CD4-positive, alpha-beta T cell treated with Interleukin-15 for 1 hour (primary cell): ENCODE measurements at regions not wholly inside any gene's neighbourhood (a gene's known extent, or its start where the extent isn't known, plus 50 kb on each side); places are given as distances from the start of the nearest gene placed in this dataset.

Experiments used
- DNase-seq: peaks from one replicate; pipeline ENCODE4 v3.0.0-alpha.2; 2020

- DNase-seq = no peak
Measured at GRCh38 chr5:67283275-67283987, 86.8 kb upstream of the CD180 start.

DNA sequence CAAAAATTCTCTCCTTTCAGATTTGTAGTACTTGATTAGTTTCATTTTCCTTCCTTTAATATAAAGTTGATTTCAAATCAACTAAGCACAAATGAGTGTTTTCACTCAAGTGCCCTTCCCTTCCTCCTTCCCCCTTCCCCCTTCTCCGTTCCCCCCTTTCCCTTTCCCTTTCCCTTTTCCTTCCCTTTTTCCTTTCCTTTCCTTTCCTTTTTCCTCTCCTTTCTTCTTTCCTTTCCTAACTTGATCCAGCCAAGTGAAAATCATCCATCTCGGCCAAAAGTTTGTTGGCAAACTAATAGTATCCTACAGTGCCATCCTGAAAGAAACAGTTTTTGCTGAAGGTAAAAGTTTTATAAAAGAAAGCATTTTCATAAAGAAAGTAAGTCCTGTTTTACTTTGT, 85.3 kb upstream of the CD180 start:
- DNase-seq = no peak

DNA sequence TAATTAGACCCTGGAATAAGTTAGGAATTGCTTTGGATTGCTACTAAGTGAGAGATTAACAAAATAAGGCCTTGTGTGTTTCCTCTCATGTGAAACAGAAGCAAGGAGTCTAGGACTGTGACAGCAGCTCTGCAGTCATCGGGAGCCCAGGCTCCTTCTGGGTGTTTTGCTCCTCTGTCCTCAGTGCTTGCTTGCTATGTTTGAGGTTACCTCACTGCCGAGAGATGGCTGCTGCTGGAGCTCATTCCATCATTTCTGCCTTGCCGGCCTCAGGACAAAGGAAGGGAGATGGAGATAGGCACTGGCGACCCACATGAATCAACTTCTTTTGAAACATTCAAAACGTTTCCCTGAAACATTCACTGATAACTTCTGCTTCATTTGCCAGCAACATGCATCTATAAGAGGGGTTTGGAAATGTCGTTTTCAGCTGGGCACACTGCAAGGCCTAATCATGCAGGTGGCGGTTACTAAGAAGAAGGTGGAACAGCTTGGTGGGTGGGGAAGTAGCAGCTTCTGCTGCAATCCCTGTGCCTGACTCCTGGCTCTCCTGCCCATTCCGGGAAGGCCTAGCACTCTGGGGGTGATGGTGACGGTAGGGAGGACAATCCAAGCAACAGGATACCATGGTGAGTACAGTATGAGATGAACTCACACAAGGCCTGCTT, 77.2 kb upstream of the CD180 start:
- DNase-seq = no peak

- no peak for DNase-seq
Measured at GRCh38 chr5:67272453-67273130, 76.0 kb upstream of the CD180 start.

DNA sequence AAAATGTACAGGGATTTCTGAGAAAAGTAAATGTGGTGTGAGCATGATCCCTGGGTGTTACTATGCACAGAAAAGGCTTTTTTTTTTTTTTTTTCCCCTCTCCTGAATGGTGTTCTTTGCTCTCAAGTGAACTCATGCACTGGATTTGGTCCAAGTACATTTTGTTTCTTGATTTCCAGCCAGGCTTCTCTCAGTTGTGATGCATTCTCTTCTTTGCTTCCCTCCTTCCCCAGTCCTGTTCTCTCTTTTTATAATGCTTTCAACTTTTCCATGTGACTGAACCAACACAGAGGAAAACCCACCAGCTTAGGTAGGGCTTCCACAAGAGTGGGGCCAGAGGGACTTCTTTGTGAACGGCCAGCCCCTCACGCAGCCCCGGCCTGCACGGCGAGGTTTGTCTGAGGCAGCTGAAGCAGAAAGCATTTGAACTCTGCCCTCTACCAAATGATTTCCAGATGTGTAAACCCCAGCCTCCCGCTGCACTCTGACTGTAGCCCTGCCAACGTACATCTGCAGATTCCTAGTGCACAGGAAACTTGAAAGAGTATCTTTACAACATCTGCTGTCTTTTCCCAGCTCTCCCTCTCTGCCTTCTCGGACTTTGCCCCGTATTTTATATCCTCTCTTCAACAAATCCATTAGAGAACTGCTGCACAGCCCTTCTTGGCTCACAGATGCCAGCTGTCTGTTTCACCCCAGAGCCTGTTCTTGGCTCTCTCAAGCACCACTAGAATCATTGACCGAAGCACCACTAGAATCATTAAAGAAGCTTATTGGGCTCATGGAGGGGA, 71.8 kb upstream of the CD180 start:
- no peak for DNase-seq

DNA sequence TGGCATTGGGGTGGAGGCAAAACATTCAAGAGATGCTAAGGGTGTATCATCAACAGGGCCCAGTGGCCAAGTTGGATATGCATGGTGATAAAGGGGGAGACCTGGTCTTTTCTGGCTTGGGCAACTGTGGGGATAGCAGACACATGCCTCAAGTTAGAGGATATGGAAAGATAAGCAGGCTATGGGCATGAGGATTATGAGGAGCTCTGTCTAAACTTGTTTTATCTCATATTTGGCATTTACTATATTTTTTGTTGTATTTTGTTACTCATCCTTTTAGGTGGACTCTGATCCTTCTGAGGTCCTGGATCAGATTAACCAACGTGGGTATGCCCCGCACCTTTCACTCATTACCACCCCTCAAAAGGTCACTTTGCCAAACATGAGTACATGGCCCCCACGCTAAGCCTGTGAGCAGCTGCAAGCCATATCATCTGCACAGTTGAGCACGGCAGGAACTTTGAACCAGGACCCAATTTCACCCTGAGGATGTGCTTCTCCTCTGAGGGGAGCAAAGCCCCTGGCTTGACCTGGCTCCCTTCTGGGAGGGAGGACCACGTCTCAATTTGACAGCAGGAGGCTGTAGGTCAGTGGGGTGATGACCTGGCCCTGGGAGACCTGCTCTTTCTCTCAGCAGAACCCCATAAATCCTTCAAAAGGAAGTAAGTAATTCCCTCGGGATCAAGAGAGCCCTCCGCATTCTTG, 71.1 kb upstream of the CD180 start:
- no peak for DNase-seq

DNA sequence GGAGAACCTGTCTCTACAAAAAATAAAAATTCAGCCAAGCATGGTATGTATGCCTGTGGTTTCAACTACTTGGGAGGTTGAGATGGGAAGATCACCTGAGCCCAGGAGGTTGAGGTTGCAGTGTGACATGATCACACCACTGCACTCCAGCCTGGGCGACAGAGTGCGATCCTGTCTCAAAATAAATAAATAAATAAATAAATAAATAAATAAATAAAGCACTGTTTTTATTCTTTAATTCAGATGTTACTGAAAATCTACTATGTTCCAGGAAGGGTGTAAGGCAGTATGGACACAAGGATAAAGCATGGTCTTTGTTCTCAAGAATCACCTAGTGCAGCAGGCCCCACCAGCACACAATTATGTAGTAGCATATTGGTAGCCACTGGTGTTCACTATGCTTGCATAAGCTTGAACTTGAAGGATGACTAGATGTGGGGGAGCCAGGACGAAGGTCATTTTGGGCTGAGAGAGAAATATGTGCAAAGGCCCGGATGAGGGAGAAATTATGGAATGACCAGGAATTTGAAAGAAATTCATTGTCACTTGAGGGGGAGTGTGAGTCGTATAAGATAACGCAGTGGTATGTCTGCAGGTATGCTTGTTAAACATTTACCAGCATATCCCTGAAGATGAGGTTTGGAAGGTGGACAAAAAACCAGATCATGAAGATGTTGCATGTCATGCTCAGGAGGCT, 70.2 kb upstream of the CD180 start:
- DNase-seq = no peak

GRCh38 chr5:67265951-67266350, 69.4 kb upstream of the CD180 start:
- no peak for DNase-seq

DNA sequence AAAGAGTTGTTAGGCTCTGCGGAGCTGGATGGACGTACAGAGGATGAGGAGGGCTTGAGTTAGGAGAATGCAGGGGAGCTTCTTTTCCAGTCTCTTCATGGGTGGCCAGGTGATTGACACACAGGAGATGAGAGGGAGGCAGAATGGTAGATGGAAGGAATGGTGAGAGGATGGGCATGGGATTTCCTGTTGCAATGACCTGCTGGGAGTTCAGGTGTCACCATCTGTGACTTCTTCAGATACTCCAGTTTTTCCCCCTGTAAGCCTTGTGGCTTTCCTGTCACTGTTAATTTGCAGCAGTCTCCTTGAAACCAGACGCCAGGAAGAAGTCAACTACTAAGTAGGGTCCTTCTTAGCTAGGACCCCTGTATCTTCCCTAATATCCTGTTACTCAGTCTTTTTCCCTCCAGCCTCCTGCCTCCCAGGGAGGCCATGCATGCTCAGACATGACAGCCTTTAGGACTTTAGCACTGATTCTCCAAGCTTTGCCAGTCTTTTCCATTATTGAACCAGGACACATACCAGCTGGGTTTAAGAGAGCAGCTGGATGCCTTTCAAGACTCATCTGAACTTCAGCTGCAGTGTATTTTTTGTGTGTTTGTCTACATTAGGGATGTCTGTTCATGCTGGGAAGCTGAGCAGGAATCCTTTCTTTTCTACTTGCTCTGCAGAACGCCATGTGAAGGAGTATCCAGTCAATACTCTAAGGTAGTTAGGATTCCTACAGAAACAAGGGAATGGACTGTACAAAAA, 67.2 kb upstream of the CD180 start:
- DNase-seq = no peak

DNA sequence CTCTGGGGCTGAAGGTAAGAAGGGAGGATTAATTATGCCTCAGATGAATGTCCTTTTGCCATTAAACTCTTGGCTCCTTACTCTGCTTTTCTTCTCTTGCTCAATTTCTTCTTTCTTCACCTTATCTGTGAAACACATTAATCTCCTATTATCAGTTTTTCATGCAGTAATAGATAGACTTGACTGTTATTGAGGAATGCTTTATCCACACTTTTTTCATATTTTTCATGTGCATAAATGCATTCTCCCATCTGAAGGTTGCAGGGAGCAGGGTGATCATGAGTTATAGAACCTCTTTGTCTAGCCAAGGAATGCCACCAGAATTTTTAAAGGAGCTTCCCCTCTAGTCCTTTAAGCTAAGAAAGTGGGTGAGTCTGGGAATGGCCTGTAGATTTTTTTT, 66.4 kb upstream of the CD180 start:
- no peak for DNase-seq

DNA sequence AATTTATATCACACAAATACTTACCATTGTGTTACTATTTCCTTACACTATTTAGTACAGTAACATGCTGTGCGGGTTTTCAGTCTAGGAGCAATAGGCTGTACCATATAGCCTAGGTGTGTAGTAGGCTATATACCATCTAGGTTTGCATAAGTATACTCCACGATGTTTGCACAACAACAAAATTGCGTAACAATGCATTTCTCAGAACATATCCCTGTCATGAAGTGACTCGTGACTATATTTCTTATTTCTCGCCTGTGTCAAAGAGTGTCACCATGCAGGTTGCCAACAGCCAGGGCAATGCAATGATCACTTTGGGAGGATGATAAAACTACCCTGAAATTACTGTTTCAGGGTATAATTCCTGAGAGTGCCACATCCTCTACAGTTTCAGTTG, 65.6 kb upstream of the CD180 start:
- no peak for DNase-seq

GRCh38 chr5:67259548-67260215, 63.1 kb upstream of the CD180 start:
- DNase-seq = no peak

- no peak for DNase-seq
Measured at GRCh38 chr5:67257500-67257899, 60.9 kb upstream of the CD180 start.

GRCh38 chr5:67257077-67257476, 60.5 kb upstream of the CD180 start:
- no peak for DNase-seq

DNA sequence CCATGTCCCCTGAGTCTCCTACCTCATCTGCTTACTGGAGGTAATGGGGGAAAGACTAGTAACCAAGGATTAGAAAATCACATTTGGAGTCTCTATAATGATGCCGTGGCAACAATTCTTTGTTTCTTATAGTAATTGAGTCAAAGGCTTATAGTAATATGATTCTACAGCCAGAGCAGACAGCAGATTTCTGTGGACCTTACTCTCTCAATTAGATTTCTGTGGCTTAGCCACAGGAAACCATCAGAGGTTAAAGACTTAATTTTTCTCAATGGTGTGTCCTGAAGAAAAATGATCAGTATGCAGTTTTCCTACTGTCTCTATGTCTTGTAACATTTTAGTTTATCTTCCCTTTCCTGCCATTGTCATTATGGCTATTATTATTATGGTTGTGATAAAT, 59.3 kb upstream of the CD180 start:
- no peak for DNase-seq

DNA sequence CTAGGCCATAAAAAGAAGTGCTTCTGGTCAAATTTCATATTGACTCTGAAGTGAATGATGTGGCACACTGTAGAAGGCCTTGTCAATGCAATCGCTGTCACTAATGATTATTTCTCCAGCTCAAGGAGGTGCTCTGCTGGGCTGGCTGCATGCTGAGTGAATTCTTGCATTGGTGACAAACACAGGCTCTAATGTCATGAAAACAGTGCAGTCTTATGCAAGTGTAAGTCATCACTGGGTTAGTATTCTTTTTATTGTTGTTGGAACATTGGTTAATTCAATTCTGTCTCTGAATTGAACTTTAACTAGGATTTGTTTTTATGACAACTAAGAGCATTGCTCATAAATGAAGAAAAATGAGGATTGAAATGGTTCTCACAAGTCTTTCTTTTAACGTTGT, 57.3 kb upstream of the CD180 start:
- DNase-seq = no peak

- no peak for DNase-seq
Measured at GRCh38 chr5:67249590-67249895, 52.9 kb upstream of the CD180 start.

- DNase-seq = no peak
Measured at GRCh38 chr5:67248703-67249589, 52.3 kb upstream of the CD180 start.

GRCh38 chr5:67246546-67247268, 50.1 kb upstream of the CD180 start:
- DNase-seq = no peak
